Left lobe of liver (tissue), 2 donors: ENCODE measurements at regions not wholly inside any gene's neighbourhood (a gene's known extent, or its start where the extent isn't known, plus 50 kb on each side); places are given as distances from the start of the nearest gene placed in this dataset.

Experiments
- ATAC-seq: fragments of 200-7000 bp; cut with Tn5 transposase; one replicate; pipeline ENCODE4 v1.9.1; 2020; ENCODE audit warnings: mild to moderate bottlenecking, moderate library complexity
- DNase-seq: peaks from one replicate; pipeline ENCODE4 v3.0.0-alpha.2; 2020; ENCODE audit warnings: low spot score
- donor health status: DM: no; HTN: no; CAD: no; lungs with moderate emphysema.
- donor health status: DM: no; HTN: yes; CAD: no.

- ATAC-seq (no peak), DNase-seq (no peak)
These were observed 180.4 kb downstream of the SPATA18 start for GRCh38 chr4:52231526-52231925.

- DNase-seq = peak; percentile 44
- peak; percentile 100 for ATAC-seq
These were observed 183.7 kb downstream of the SPATA18 start for GRCh38 chr4:52234561-52235440.

GRCh38 chr4:52235552-52236201 is 184.6 kb downstream of the SPATA18 start:
- DNase-seq = no peak

GRCh38 chr4:52241916-52242315 is 190.8 kb downstream of the SPATA18 start:
- DNase-seq (no peak), ATAC-seq (no peak)

More at GRCh38 chr4:52235552-52236201, 184.6 kb downstream of the SPATA18 start:
- ATAC-seq = no peak

GRCh38 chr4:52243367-52243766 is 192.3 kb downstream of the SPATA18 start:
- ATAC-seq (no peak), DNase-seq (no peak)

GRCh38 chr4:52244103-52244775 is 193.1 kb downstream of the SPATA18 start:
- ATAC-seq (no peak), DNase-seq (no peak)

GRCh38 chr4:52244848-52245247 is 193.7 kb downstream of the SPATA18 start:
- DNase-seq = no peak
- no peak for ATAC-seq

- ATAC-seq = no peak
- DNase-seq = no peak
These were observed 195.7 kb downstream of the SPATA18 start for GRCh38 chr4:52246827-52247226.

- ATAC-seq (no peak), DNase-seq (no peak)
These were observed 196.8 kb downstream of the SPATA18 start for GRCh38 chr4:52247941-52248340.

- DNase-seq (no peak), ATAC-seq (no peak)
These were observed 197.7 kb downstream of the SPATA18 start for GRCh38 chr4:52248820-52249219.

GRCh38 chr4:52249581-52249980 is 198.5 kb downstream of the SPATA18 start:
- ATAC-seq = no peak

GRCh38 chr4:52250154-52250553 is 199.1 kb downstream of the SPATA18 start:
- ATAC-seq = no peak

More at GRCh38 chr4:52249581-52249980, 198.5 kb downstream of the SPATA18 start:
- DNase-seq = no peak

GRCh38 chr4:52251864-52252263 is 200.8 kb downstream of the SPATA18 start:
- DNase-seq = no peak
- no peak for ATAC-seq

More at GRCh38 chr4:52250154-52250553, 199.1 kb downstream of the SPATA18 start:
- DNase-seq = no peak

- ATAC-seq = no peak
These were observed 201.9 kb downstream of the SPATA18 start for GRCh38 chr4:52253025-52253424.

GRCh38 chr4:52256522-52256921 is 205.4 kb downstream of the SPATA18 start:
- ATAC-seq = no peak
- no peak for DNase-seq

More at GRCh38 chr4:52253025-52253424, 201.9 kb downstream of the SPATA18 start:
- no peak for DNase-seq

GRCh38 chr4:52259978-52260377 is 208.9 kb downstream of the SPATA18 start:
- DNase-seq (no peak), ATAC-seq (no peak)

- DNase-seq (no peak), ATAC-seq (no peak)
These were observed 209.6 kb downstream of the SPATA18 start for GRCh38 chr4:52260514-52261210.

- DNase-seq (no peak), ATAC-seq (no peak)
These were observed 212.5 kb downstream of the SPATA18 start for GRCh38 chr4:52263607-52264006.

- ATAC-seq (no peak), DNase-seq (no peak)
These were observed 214.8 kb downstream of the SPATA18 start for GRCh38 chr4:52265781-52266525.

GRCh38 chr4:52266537-52267137 is 215.5 kb downstream of the SPATA18 start:
- ATAC-seq = no peak
- DNase-seq = no peak
